ENCODE measurements at regions not wholly inside any gene's neighbourhood (a gene's known extent, or its start where the extent isn't known, plus 50 kb on each side); places are given as distances from the start of the nearest gene placed in this dataset.

GRCh38 chr16:82542714-82543113, 84.1 kb upstream of the CDH13 start:
- TF ChIP-seq ETV6 (conservative IDR thresholded peaks at IDR 0.05 in 1 of 2, IDR thresholded peaks at IDR 0.05 in 1 of 2; ENCODE audit: borderline replicate concordance in 1 of 2, low read depth in 1 of 2) (no peak), CEBPB (IDR thresholded peaks at IDR 0.05; ENCODE audit: borderline replicate concordance in 1 of 2, low read depth in 2 of 2, low read length in 2 of 2) (no peak), POLR2A (IDR thresholded peaks at IDR 0.05; ENCODE audit: low read depth, low read length) (no peak)

Data from GM12878 (cell line).